NCI-H524 treated with DMSO at 0.1 percent for 48 hours (cell line): ENCODE measurements at regions not wholly inside any gene's neighbourhood (a gene's known extent, or its start where the extent isn't known, plus 50 kb on each side); places are given as distances from the start of the nearest gene placed in this dataset.

ENCODE experiments used
- DNase-seq: peaks from one replicate; lab custom pipeline; 2025; lab: John Stamatoyannopoulos, UW

DNA sequence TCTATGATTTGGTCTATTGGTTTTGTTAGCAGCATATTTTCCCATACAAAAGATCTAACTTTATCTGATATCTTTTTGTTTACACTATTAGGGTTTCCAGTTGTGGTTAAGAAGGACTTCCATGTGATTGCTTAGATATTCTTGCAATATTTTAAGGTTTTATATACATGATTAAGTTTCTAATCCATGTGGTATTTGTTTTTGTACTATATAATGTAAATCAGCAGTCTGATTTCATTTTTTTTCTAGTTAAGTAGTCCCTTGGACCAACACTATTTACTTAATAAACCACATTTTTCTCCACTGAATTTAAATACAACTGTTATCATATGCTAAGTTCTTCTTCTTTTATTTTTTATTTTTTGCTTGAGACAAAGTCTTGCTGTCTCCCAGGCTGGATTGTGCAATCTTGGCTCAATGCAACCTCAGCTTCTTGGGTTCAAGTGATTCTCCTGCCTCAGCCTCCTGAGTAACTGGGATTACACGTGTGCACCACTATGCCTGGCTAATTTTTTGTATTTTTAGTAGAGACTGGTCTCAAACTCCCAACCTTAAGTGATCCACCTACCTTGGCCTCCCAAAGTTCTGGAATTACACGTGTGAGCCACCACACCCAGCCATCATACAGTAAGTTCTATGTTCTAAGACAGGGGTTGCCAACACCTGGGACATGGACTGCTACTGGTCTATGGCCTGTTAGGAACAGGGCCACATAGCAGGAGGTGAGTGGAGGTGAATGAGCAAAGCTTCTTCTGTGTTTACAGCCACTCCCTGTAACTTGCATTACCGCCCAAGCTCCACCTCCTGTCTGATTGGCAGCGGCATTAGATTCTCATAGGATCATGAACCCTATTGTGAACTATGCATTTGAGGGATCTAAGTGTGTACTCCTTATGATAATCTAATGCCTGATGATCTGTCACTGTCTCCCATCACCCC lies 58.5 kb upstream of the RAB27B start:
- DNase-seq, result no peak

DNA sequence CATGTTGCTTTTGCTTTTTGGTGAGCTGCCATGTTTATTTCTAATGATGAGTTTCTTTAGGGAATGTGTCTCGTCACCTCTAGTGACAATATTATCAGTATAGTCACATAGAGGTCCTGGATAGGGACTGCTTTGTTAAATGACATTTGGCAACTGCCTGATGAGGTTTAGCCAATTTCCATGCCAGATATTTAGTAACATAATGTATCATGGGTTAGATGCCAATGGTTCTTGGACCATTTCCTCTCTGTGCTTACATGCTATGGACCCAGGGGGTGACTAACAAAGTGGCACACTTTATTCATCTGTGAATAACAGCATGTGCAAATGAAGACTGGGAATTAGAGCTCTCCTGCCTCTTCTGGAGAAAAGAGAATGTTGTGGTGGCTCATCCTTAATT lies 56.2 kb upstream of the RAB27B start:
- DNase-seq, result no peak

DNA sequence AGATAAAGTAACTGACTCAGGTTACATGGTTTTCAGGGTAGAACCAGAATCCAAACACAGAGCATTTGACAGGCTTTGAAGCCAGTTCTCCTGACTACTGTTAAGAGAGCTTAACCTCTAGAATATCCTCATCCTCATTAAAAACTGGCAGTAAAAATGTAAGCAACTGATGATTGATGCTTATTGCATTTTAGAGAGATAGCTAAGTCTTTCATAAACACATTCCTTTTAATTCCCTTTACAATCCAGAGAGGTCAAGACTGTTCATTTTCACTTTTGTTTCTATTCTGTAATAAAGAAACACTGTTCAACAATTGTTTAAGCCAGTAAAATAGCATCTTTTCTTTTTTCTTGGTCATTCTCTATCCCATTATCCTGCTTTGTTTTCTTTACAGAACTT lies 53.9 kb upstream of the RAB27B start:
- DNase-seq, result no peak

DNA sequence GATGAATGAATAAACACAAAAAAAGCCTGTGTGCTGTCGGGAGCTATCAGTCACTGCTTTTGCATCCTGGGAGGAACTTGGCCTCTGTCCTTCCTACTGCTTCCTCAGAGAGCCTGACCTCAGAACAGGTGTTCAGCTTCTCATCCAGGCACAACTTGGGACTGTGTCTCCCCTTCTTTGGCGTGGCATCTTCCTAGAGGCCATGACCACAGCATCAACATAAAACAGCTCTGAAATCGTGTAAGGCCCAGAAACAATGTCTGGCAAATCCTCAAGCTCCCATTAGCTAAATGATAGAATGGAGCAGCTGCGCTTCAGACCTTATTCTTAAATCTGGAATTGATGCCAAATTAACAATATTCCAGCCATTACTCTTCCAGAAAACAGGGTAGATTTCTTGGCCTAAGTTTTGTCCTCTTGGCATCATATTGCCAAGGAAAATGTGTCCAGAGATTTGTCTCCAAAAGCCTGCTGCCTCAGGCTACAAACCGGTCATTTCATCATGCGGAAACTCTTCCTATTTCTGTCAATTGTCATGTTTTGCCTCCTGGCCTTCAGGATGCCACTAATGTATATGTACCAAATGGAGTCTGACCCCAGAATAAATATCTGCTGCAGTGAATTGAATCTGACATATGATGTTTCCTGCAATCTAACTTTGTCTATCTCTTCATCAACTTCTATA lies 53.2 kb upstream of the RAB27B start:
- no peak for DNase-seq

DNA sequence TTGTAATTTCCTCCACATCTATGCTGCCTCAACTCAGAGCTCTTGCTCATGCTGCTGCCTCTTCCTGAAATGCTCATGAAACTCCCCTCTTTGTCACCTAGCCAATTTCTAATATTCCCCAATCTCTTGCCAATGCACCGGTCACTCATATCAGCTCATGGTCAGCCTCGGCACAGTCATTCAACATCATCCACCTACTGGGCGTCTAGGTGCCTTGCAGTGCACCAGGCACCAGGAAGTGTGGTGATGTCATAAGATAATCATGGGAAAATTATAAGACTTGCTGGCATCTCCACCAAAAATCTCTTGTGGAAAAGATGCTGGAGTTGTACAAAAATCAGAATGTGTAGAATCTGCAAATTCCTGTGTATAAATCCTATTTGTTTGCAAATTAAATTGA lies 52.6 kb upstream of the RAB27B start:
- no peak for DNase-seq

DNA sequence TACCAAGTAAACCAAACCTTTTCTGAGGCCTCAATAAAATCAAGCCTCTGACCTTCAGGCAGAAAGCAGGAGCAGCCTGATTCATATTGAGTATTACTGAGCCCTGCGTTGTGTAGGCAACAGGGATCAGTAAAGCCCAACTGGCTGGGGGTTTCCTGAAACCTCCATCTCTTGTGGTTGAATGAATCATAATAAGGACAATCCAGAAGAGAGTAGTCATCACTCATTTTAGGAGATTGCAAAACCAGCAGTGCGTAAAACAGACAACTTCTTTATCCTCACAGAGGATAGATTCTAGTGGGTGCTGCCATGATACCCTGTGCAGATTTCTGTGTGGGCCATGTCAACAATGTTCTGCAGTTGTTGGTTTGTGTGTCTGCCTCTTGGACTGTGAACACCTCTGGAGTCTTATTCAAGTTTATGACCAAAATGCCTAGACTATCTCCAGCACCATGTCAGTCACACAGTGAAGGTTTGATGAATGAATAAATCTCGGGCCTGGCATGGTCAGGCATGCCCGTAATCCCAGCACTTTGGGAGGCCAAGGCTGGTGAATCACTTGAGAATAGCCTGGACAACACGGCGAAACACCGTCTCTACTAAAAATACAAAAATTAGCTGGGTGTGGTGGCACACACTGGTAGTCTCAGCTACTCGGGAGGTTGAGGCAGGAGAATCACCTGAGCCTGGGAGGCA lies 51.8 kb upstream of the RAB27B start:
- DNase-seq, result no peak

DNA sequence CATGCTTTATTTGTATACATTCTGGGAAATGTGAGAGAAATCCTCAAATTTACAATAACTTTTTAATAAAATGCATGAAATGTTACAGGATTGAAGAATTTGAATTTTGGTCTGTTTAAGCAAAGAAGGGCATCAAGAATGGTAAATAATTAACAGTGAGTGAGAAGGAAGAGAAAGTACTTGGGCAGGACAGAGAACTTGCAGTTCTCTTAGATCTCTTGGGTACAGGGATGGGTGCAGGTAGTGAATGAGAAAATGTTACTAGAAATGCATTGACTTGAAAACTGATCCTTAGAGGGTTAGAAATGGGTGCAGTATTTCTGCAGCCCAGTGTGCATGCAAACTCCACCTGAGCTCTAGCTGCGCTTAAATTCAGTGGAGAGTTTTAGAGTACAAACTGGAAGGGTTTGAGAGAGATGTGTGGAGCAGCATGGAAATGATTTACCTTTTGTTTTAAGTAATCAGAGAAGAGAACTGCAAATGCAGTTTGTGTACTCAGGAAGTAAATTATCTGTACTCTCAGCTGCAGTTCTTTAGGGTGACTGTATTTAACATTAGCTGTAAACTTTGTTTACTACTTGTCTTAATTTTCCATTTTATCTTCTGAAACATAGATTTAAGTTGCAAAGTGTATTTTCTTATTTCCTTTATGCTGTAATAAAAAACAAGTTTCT lies 51.0 kb upstream of the RAB27B start:
- DNase-seq, result no peak

DNA sequence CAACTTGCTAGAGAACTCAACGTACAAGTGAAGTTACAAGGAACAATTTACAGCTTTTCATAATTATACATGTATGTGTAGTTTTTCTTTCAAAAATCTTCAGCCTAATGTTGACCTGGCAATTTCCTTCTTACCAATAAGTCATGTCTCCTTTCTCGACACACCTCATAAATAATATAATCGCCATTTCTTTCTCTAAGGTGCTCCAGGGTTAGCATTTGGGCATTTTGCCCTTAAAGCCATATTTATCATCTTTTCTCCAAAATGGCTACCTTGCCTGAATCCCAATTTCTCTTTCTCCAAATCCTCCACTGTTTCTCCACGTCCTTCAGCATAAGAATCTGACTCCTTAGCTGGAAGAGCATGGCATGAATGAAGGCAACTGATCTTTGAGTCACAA lies 50.3 kb upstream of the RAB27B start:
- DNase-seq, result no peak
